HG03354 (cell line): ENCODE measurements at regions not wholly inside any gene's neighbourhood (a gene's known extent, or its start where the extent isn't known, plus 50 kb on each side); places are given as distances from the start of the nearest gene placed in this dataset.

Experiments
- ATAC-seq: cut with Tn5 transposase; IDR thresholded peaks from one replicate; pipeline ENCODE4 v1.9.1; 2021; ENCODE audit warnings: mild to moderate bottlenecking; ENCODE audit not compliant: unreplicated experiment, poor library complexity, severe bottlenecking

GRCh38 chr20:57895161-57895855 is 185.5 kb upstream of the PMEPA1 start:
- ATAC-seq, result no peak

- ATAC-seq, result no peak
Measured at GRCh38 chr20:57894522-57894921, 184.7 kb upstream of the PMEPA1 start.

GRCh38 chr20:57894096-57894495 is 184.3 kb upstream of the PMEPA1 start:
- no peak for ATAC-seq

GRCh38 chr20:57893366-57893999 is 183.7 kb upstream of the PMEPA1 start:
- no peak for ATAC-seq

- no peak for ATAC-seq
Measured at GRCh38 chr20:57892471-57892870, 182.7 kb upstream of the PMEPA1 start.

- no peak for ATAC-seq
Measured at GRCh38 chr20:57891014-57891413, 181.2 kb upstream of the PMEPA1 start.

GRCh38 chr20:57890202-57890800 is 180.5 kb upstream of the PMEPA1 start:
- ATAC-seq, result no peak

GRCh38 chr20:57888591-57888990 is 178.8 kb upstream of the PMEPA1 start:
- no peak for ATAC-seq

- no peak for ATAC-seq
Measured at GRCh38 chr20:57884956-57885355, 175.1 kb upstream of the PMEPA1 start.

GRCh38 chr20:57883761-57884160 is 173.9 kb upstream of the PMEPA1 start:
- ATAC-seq, result no peak

GRCh38 chr20:57883224-57883623 is 173.4 kb upstream of the PMEPA1 start:
- no peak for ATAC-seq

- no peak for ATAC-seq
Measured at GRCh38 chr20:57882451-57883161, 172.8 kb upstream of the PMEPA1 start.

GRCh38 chr20:57881466-57882385 is 171.9 kb upstream of the PMEPA1 start:
- no peak for ATAC-seq

GRCh38 chr20:57880571-57880892 is 170.7 kb upstream of the PMEPA1 start:
- no peak for ATAC-seq

- no peak for ATAC-seq
Measured at GRCh38 chr20:57879779-57880570, 170.2 kb upstream of the PMEPA1 start.

- ATAC-seq, result no peak
Measured at GRCh38 chr20:57879437-57879778, 169.6 kb upstream of the PMEPA1 start.

- ATAC-seq, result no peak
Measured at GRCh38 chr20:57878786-57879424, 169.1 kb upstream of the PMEPA1 start.

- no peak for ATAC-seq
Measured at GRCh38 chr20:57877995-57878394, 168.2 kb upstream of the PMEPA1 start.
